Body of pancreas (tissue), 4 donors: ENCODE measurements at regions not wholly inside any gene's neighbourhood (a gene's known extent, or its start where the extent isn't known, plus 50 kb on each side); places are given as distances from the start of the nearest gene placed in this dataset.
"Not testable (repeated sequence)": the region's sequence is repeated elsewhere in the genome, so short reads cannot be mapped to it uniquely, and the experiment has no call there.

Experiments used
- ATAC-seq: fragments of 150-250 bp; one replicate; pipeline ENCODE4 v1.9.1; 2016
- DNase-seq, 4 donors: peaks; one replicate each; pipeline ENCODE4 v3.0.0-alpha.2; 2019
- H3K27ac ChIP-seq, 4 donors: fragments of 200-600 bp; sonication (generic); 1 replicate in 3 of 4; 2 replicates in 1 of 4; pipeline versions ENCODE4 v1.5.1 to v1.6.1; 2016 to 2019; ENCODE audit warnings: mild to moderate bottlenecking in 1 of 4, mixed read lengths in 1 of 4, moderate library complexity in 1 of 4
- H3K27me3 ChIP-seq, 2 donors: fragments of 200-600 bp; sonication (generic); one replicate each; pipeline ENCODE4 v1.6.0; 2016; ENCODE audit warnings: mild to moderate bottlenecking in 1 of 2
- H3K36me3 ChIP-seq, 2 donors: fragments of 200-600 bp; sonication (generic); replicated peaks in 1 of 2; 2 replicates each; pipeline ENCODE4 v1.5.1; 2016; ENCODE audit warnings: low read depth in 2 of 2; ENCODE audit not compliant: insufficient read depth in 1 of 2
- H3K4me1 ChIP-seq: fragments of 200-600 bp; sonication (generic); one replicate; pipeline ENCODE4 v1.6.0; 2016
- H3K4me3 ChIP-seq, 2 donors: fragments of 200-600 bp; sonication (generic); 1 replicate in 1 of 2; 2 replicates in 1 of 2; pipeline ENCODE4 v1.5.1; 2016 to 2019
- H3K9me3 ChIP-seq, 3 donors: fragments of 200-600 bp; sonication (generic); 1 replicate in 2 of 3; 2 replicates in 1 of 3; pipeline ENCODE4 v1.5.1; 2016
- POLR2A ChIP-seq, 3 donors: fragments of 450-650 bp; IDR thresholded peaks; one replicate each; pipeline ENCODE4 v1.6.1; 2016; ENCODE audit warnings: antibody characterized with exemption in 3 of 3, mild to moderate bottlenecking in 2 of 3
- WGBS, 2 donors: methylation state at CpG; one replicate each; pipeline ENCODE4 v1.1.5; 2017; 5-methylcytosine and 5-hydroxymethylcytosine counted together
- intact Hi-C: fragments of 100-400 bp; cut with DNase I; formaldehyde crosslinking; loops from one replicate; pipeline ENCODE4 v1.15.1; 2023
- TF ChIP-seq, protein P1 (sequence below), 7 experiments: fragments of 450-650 bp in 4 of 7; fragments of 200-600 bp in 3 of 7; sonication (generic) in 3 of 7; IDR thresholded peaks; one replicate each; pipeline ENCODE4 v1.5.1; 2016 to 2019; ENCODE audit warnings: antibody characterized with exemption in 7 of 7

DNA sequence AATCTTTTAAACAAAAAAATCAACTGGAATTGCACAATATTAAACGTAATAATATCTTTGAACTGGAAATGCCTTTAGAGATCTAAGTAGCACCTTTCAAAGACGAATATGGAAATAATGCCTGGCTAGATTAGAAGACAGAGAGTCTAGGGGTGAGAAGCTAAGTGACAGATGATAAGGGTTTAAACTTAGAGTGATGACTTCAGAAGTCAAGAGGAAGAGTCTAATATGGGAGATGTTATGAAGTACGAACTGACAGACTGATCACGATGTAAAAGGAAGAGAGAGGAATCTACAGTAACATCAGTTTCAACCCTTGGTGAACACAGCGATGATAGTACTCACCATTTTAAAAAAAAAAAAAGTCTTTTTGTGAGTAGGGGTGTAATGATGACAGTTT is 57.9 kb downstream of the HINT1 start:
- Histone ChIP-seq H3K4me3 (no peak overlapping the region), H3K9me3 (no peaks in the 10 kb centered on the region), H3K36me3 (no peaks in the 10 kb centered on the region), H3K27ac (no peak overlapping the region), H3K27me3 (no peaks in the 10 kb centered on the region), H3K4me1 (no peaks in the 10 kb centered on the region)
- TF ChIP-seq POLR2A (IDR thresholded peaks at IDR 0.05): no peak
- TF ChIP-seq, protein P1, sequence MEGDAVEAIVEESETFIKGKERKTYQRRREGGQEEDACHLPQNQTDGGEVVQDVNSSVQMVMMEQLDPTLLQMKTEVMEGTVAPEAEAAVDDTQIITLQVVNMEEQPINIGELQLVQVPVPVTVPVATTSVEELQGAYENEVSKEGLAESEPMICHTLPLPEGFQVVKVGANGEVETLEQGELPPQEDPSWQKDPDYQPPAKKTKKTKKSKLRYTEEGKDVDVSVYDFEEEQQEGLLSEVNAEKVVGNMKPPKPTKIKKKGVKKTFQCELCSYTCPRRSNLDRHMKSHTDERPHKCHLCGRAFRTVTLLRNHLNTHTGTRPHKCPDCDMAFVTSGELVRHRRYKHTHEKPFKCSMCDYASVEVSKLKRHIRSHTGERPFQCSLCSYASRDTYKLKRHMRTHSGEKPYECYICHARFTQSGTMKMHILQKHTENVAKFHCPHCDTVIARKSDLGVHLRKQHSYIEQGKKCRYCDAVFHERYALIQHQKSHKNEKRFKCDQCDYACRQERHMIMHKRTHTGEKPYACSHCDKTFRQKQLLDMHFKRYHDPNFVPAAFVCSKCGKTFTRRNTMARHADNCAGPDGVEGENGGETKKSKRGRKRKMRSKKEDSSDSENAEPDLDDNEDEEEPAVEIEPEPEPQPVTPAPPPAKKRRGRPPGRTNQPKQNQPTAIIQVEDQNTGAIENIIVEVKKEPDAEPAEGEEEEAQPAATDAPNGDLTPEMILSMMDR (IDR thresholded peaks at IDR 0.05): no peak
- intact Hi-C loops: no loop called here
- DNase-seq (no peak), ATAC-seq (no peak)
- WGBS, 2 donors: 55 to 59% methylated on average over 5 of the region's 5 CpGs

DNA sequence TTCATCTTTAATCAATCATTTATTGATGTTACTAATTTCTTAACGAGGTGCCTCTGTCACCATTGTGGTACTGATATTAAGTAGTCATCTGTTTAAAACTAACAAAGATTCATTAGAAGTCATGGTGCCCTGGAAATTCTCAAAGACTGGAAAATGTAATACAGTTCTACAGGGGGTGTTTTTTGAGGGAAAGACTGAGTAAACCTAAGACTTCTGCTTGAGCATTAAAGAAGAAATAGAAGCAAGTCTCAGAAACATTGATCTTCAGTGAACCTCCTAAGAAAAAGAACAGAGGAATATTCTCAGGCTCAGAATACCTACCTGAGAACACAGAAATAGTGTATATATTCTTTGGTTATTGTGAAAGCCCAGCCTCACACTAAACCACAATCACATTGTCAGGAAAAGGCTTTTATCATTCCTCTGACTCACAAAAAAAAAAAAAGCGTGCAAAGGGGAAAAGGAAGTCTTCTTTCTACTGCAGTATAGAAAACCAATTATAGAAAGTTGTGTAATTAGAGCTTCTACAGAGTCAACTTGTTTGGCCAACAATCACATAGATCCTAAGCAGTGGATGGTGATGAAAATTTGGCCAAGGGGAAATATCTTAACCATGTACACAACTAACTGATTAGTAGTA is 60.8 kb downstream of the HINT1 start:
- Histone ChIP-seq H3K4me3 (no peak overlapping the region), H3K27me3 (no peaks in the 10 kb centered on the region), H3K9me3 (no peaks in the 10 kb centered on the region), H3K27ac (no peak overlapping the region), H3K4me1 (no peaks in the 10 kb centered on the region), H3K36me3 (no peaks in the 10 kb centered on the region)
- TF ChIP-seq, protein P1 (IDR thresholded peaks at IDR 0.05): no peak
- no peak for TF ChIP-seq POLR2A (IDR thresholded peaks at IDR 0.05)
- DNase-seq (no peak), ATAC-seq (no peak)
- 56 to 62% methylated on average over 2 of the region's 2 CpGs for WGBS, 2 donors
- intact Hi-C loops: no loop called here

DNA sequence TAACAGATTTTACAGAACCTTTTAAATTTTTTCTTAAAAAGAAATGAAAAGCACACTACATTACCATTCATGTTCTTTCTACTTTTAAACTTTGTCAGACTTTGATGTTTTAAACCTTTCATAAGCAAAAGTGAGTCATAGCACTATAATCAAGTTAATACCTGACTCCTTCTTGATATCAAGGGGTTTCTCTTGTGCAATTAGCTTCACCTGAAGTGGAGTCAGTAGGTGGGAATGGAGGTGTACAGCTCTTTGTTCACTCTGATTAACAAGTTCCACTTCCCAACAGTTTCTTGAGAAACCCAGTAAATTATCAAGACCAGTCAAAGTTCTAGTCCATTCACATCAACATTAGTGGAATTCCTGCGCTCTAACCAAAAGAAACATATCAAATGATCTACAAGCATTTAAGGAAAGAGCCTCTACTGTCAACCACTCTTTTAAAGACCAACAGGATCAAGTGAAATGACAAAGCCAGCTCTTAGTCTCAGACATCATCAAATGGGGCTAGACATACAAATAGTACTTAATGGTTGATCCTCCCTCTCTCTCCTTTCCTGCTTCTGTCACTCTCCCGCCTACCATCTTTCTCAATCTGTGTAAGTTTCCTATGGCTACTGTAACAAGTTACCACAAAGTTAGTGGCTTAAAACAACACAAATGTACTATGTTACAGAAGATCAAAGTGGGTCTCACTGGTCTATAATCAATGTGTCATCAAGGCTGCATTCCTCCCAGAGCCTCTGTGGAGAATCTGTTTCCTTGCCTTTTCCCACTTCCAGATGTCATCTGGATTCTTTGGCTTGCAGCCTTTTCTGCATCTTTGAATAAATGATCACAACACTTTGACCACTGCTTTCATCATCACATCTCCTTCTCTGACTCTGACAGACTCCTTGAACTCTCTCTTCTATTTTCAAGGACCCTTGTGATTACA is 68.0 kb downstream of the HINT1 start:
- Histone ChIP-seq H3K9me3 (no peaks in the 10 kb centered on the region), H3K27ac (no peak overlapping the region), H3K4me3 (no peak overlapping the region), H3K4me1 (no peaks in the 10 kb centered on the region), H3K36me3 (no peaks in the 10 kb centered on the region), H3K27me3 (no peaks in the 10 kb centered on the region)
- ATAC-seq: no peak
- DNase-seq: no peak
- intact Hi-C loops: no loop called here
- no peak for TF ChIP-seq POLR2A (IDR thresholded peaks at IDR 0.05)
- TF ChIP-seq, protein P1 (IDR thresholded peaks at IDR 0.05): no peak
- 82 to 86% methylated on average over 2 of the region's 2 CpGs for WGBS, 2 donors

DNA sequence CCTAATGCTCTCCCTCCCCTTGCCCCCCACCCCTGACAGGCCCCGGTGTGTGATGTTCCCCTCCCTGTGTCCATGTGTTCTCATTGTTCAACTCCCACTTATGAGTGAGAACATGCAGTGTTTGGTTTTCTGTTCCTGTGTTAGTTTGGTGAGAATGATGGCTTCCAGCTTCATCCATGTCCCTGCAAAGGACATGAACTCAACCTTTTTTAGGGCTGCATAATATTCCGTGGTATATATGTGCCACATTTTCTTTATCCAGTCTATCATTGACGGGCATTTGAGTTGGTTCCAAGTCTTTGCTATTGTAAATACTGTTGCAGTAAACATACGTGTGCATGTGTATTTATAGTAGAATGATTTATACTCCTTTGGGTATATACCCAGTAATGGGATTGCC is 69.5 kb downstream of the HINT1 start:
- DNase-seq, H3K27ac ChIP-seq, H3K4me1 ChIP-seq, H3K27me3 ChIP-seq, intact Hi-C loops, ATAC-seq, H3K36me3 ChIP-seq, H3K9me3 ChIP-seq, H3K4me3 ChIP-seq: not testable (repeated sequence)
- 73 to 75% methylated on average over 4 of the region's 4 CpGs for WGBS, 2 donors

DNA sequence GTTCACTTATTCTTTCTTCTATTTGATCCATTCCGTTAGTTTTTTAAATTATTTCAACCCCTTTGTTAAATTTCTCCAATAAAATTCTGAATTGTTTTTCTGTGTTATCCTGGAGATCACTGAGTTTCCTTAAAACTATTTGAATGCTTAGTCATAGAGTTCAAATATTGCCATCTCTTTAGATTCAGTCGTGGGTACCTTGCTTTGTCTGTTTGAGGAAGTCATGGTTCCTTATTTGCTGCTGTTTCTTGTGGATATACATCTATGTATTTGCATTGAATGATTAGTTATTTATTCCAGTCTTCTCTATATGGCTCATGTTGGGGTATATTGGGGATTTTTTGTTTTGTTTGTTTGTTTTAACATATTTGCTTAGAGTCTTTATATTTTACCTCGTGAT is 80.6 kb downstream of the HINT1 start:
- no peaks in the 10 kb centered on the region for H3K4me1 ChIP-seq
- 66 to 68% methylated on average over 3 of the region's 3 CpGs for WGBS, 2 donors
- peaks cover 0 to 10% (median 0%) of the 10 kb centered on the region in 3 donors for H3K9me3 ChIP-seq
- no peak overlapping the region for H3K27ac ChIP-seq
- H3K4me3 ChIP-seq: no peak overlapping the region
- intact Hi-C loops: no loop called here
- DNase-seq (no peak), ATAC-seq (no peak)
- no peaks in the 10 kb centered on the region for H3K27me3 ChIP-seq
- TF ChIP-seq POLR2A (IDR thresholded peaks at IDR 0.05): no peak
- TF ChIP-seq, protein P1 (IDR thresholded peaks at IDR 0.05): no peak
- no peaks in the 10 kb centered on the region for H3K36me3 ChIP-seq
